SK-N-SH treated with all-trans-retinoic acid at 6 μM for 48 hours (cell line): ENCODE measurements at regions not wholly inside any gene's neighbourhood (a gene's known extent, or its start where the extent isn't known, plus 50 kb on each side); places are given as distances from the start of the nearest gene placed in this dataset.
A peak's percentile ranks its signal among the peaks of the same experiment; 100 is the strongest.

Source experiments
- BACH2 ChIP-seq: fragments of 250-450 bp; sonication (Bioruptor Pico); IDR thresholded peaks from 2 replicates; pipeline ENCODE4 v1.9.0; 2021; ENCODE audit warnings: mild to moderate bottlenecking, borderline replicate concordance
- GLIS3 ChIP-seq: fragments of 250-450 bp; sonication (Bioruptor Pico); IDR thresholded peaks from 2 replicates; pipeline ENCODE4 v1.5.0; 2020; ENCODE audit warnings: mild to moderate bottlenecking, moderate library complexity
- OSR1 ChIP-seq: fragments of 250-450 bp; sonication (Bioruptor Pico); IDR thresholded peaks from 2 replicates; pipeline ENCODE4 v1.8.0; 2022; ENCODE audit warnings: moderate library complexity, mild to moderate bottlenecking, inconsistent platforms
- PATZ1 ChIP-seq: fragments of 250-450 bp; sonication (Bioruptor Pico); IDR thresholded peaks from 2 replicates; pipeline ENCODE4 v1.8.0; 2020; ENCODE audit warnings: mild to moderate bottlenecking, moderate library complexity, borderline replicate concordance
- PPARA ChIP-seq: fragments of 250-450 bp; sonication (Bioruptor Pico); IDR thresholded peaks from 2 replicates; pipeline ENCODE4 v1.5.0; 2020; ENCODE audit warnings: mild to moderate bottlenecking, borderline replicate concordance
- RARB ChIP-seq: fragments of 250-450 bp; sonication (Bioruptor Pico); IDR thresholded peaks from 2 replicates; pipeline ENCODE4 v1.8.0; 2021; ENCODE audit warnings: mild to moderate bottlenecking, moderate library complexity
- TOX ChIP-seq: fragments of 250-450 bp; sonication (Bioruptor Pico); IDR thresholded peaks from 2 replicates; pipeline ENCODE4 v1.8.0; 2021; ENCODE audit warnings: mild to moderate bottlenecking, moderate library complexity, borderline replicate concordance
- ZFP3 ChIP-seq: fragments of 250-450 bp; sonication (Bioruptor Pico); IDR thresholded peaks from 2 replicates; pipeline ENCODE4 v1.5.0; 2020; ENCODE audit warnings: mild to moderate bottlenecking, moderate library complexity
- ZFP30 ChIP-seq: fragments of 450-650 bp; formaldehyde crosslinking; IDR thresholded peaks from 2 replicates; pipeline ENCODE4 v1.5.0; 2022; ENCODE audit warnings: mild to moderate bottlenecking, moderate library complexity
- ZNF565 ChIP-seq: fragments of 450-650 bp; formaldehyde crosslinking; conservative IDR thresholded peaks from 2 replicates; pipeline ENCODE4 v1.5.0; 2020; ENCODE audit warnings: low read depth, mild to moderate bottlenecking, moderate library complexity
- ZNF8 ChIP-seq: fragments of 450-650 bp; formaldehyde crosslinking; IDR thresholded peaks from 2 replicates; pipeline ENCODE4 v1.5.0; 2020; ENCODE audit warnings: mild to moderate bottlenecking, moderate library complexity
- TF ChIP-seq, protein P1 (sequence below): fragments of 250-450 bp; sonication (Bioruptor Pico); IDR thresholded peaks from 2 replicates; pipeline ENCODE4 v1.5.1; 2021; ENCODE audit warnings: mild to moderate bottlenecking, moderate library complexity
- TF ChIP-seq, protein P2 (sequence below): fragments of 250-450 bp; sonication (Bioruptor Pico); IDR thresholded peaks from 2 replicates; pipeline ENCODE4 v1.5.1; 2020; ENCODE audit warnings: low read depth, mild to moderate bottlenecking, moderate library complexity
- TF ChIP-seq, protein P3 (sequence below): fragments of 250-450 bp; sonication (Bioruptor Pico); IDR thresholded peaks from 2 replicates; pipeline ENCODE4 v1.8.0; 2021; ENCODE audit warnings: low read depth, mild to moderate bottlenecking, moderate library complexity, borderline replicate concordance

DNA sequence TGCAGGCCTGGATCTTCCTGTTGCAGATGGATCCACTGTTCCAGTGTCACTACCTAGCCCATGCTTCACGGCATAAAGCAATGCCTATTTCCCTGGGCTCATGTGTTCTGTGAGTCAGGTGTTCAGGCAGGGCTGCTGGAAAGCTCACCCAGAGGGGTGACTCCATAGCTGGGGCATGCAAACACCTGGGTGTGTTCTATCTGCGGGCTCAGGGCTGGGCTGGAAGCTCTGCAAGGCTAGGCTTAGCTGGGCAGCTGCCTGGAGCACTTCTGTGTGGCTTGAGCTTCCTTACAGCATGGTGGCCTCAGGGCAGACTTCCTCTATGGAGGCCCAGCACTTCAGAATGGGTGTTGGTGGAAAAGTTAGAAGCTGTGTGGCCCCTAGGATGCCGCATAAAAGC is 139.9 kb downstream of the GADD45G start:
- no peak for TF ChIP-seq TOX (CRISPR knock-in tag)
- no peak for TF ChIP-seq RARB
- TF ChIP-seq ZNF565: 0 out of 2 replicates have a peak, but pooled peaks have one; percentile 66
- TF ChIP-seq, protein P1, sequence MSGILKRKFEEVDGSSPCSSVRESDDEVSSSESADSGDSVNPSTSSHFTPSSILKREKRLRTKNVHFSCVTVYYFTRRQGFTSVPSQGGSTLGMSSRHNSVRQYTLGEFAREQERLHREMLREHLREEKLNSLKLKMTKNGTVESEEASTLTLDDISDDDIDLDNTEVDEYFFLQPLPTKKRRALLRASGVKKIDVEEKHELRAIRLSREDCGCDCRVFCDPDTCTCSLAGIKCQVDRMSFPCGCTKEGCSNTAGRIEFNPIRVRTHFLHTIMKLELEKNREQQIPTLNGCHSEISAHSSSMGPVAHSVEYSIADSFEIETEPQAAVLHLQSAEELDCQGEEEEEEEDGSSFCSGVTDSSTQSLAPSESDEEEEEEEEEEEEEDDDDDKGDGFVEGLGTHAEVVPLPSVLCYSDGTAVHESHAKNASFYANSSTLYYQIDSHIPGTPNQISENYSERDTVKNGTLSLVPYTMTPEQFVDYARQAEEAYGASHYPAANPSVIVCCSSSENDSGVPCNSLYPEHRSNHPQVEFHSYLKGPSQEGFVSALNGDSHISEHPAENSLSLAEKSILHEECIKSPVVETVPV: no peak
- TF ChIP-seq PATZ1 (CRISPR knock-in tag): no peak
- no peak for TF ChIP-seq GLIS3 (CRISPR knock-in tag)
- TF ChIP-seq, protein P2, sequence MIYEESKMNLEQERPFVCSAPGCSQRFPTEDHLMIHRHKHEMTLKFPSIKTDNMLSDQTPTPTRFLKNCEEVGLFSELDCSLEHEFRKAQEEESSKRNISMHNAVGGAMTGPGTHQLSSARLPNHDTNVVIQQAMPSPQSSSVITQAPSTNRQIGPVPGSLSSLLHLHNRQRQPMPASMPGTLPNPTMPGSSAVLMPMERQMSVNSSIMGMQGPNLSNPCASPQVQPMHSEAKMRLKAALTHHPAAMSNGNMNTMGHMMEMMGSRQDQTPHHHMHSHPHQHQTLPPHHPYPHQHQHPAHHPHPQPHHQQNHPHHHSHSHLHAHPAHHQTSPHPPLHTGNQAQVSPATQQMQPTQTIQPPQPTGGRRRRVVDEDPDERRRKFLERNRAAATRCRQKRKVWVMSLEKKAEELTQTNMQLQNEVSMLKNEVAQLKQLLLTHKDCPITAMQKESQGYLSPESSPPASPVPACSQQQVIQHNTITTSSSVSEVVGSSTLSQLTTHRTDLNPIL (CRISPR knock-in tag): no peak
- TF ChIP-seq BACH2 (CRISPR knock-in tag): no peak
- TF ChIP-seq ZFP30 (CRISPR knock-in tag): no peak
- no peak for TF ChIP-seq PPARA (CRISPR knock-in tag)
- TF ChIP-seq ZFP3: no peak
- no peak for TF ChIP-seq ZNF8 (CRISPR knock-in tag)
- TF ChIP-seq, protein P3, sequence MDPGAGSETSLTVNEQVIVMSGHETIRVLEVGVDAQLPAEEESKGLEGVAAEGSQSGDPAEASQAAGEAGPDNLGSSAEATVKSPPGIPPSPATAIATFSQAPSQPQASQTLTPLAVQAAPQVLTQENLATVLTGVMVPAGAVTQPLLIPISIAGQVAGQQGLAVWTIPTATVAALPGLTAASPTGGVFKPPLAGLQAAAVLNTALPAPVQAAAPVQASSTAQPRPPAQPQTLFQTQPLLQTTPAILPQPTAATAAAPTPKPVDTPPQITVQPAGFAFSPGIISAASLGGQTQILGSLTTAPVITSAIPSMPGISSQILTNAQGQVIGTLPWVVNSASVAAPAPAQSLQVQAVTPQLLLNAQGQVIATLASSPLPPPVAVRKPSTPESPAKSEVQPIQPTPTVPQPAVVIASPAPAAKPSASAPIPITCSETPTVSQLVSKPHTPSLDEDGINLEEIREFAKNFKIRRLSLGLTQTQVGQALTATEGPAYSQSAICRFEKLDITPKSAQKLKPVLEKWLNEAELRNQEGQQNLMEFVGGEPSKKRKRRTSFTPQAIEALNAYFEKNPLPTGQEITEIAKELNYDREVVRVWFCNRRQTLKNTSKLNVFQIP (CRISPR knock-in tag): no peak
- TF ChIP-seq OSR1 (CRISPR knock-in tag): no peak
